SK-N-SH (cell line): ENCODE measurements at regions not wholly inside any gene's neighbourhood (a gene's known extent, or its start where the extent isn't known, plus 50 kb on each side); places are given as distances from the start of the nearest gene placed in this dataset.

Source experiments
- FOXJ3 ChIP-seq: sonication (generic); formaldehyde crosslinking; IDR thresholded peaks from 2 replicates; pipeline ENCODE4 v1.5.1; 2020; ENCODE audit warnings: mild to moderate bottlenecking, missing genetic modification reagents
- NRF1 ChIP-seq: IDR thresholded peaks from 2 replicates; pipeline ENCODE4 v1.6.1; 2012; ENCODE audit warnings: low read depth, mild to moderate bottlenecking, low read length
- POLR2AphosphoS5 ChIP-seq: IDR thresholded peaks from 2 replicates; pipeline ENCODE4 v1.6.1; 2012; ENCODE audit warnings: low read depth, low read length
- RAD21 ChIP-seq: IDR thresholded peaks from 2 replicates; pipeline ENCODE4 v1.6.1; 2012; ENCODE audit warnings: mild to moderate bottlenecking, low read length
- RCOR1 ChIP-seq: fragments of 150-350 bp; IDR thresholded peaks from 2 replicates; pipeline ENCODE4 v1.6.1; 2017; ENCODE audit warnings: antibody characterized with exemption, low read length
- RFX5 ChIP-seq: IDR thresholded peaks from 2 replicates; pipeline ENCODE4 v1.6.1; 2012; ENCODE audit warnings: mild to moderate bottlenecking, improper control_type of control experiment, low read length
- SIN3A ChIP-seq: IDR thresholded peaks from 2 replicates; pipeline ENCODE4 v1.6.1; 2012; ENCODE audit warnings: low read depth, mild to moderate bottlenecking, low read length, moderate library complexity, borderline replicate concordance
- TAF1 ChIP-seq: IDR thresholded peaks from 2 replicates; pipeline ENCODE4 v1.6.1; 2012; ENCODE audit warnings: low read depth, mild to moderate bottlenecking, low read length, moderate library complexity, borderline replicate concordance
- TEAD4 ChIP-seq: IDR thresholded peaks from 2 replicates; pipeline ENCODE4 v1.4.0; 2012; ENCODE audit warnings: mild to moderate bottlenecking, borderline replicate concordance; ENCODE audit not compliant: insufficient read depth
- USF1 ChIP-seq: IDR thresholded peaks from 2 replicates; pipeline ENCODE4 v1.4.0; 2012; ENCODE audit warnings: low read depth, borderline replicate concordance
- YY1 ChIP-seq: IDR thresholded peaks from 2 replicates; pipeline ENCODE4 v1.4.0; 2012; ENCODE audit warnings: low read depth, mild to moderate bottlenecking
- TF ChIP-seq, protein P1 (sequence below): fragments of 200-600 bp; sonication (generic); IDR thresholded peaks from 2 replicates; pipeline ENCODE4 v1.6.1; 2017; ENCODE audit warnings: antibody characterized with exemption, mild to moderate bottlenecking, moderate library complexity

DNA sequence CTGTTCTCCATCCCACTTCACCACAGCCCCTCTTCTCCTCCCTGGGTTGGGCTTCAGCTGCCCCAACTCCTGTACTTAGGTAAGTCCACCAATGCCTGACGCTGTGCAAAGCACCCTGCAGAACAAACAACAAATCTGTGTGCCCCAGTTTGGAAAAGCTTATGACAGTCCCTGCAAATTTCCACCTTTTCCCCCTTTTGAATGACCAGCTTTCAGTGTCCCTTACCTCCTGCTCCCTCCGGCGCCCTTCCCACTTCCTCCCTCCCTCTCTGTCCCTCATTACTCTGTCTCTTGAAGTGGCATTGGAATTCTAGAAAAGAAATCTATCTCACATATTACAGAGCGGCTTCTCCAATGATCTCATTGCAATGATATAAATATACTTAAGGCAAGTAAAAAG is 352.9 kb upstream of the B3GAT1 start:
- TF ChIP-seq, protein P1, sequence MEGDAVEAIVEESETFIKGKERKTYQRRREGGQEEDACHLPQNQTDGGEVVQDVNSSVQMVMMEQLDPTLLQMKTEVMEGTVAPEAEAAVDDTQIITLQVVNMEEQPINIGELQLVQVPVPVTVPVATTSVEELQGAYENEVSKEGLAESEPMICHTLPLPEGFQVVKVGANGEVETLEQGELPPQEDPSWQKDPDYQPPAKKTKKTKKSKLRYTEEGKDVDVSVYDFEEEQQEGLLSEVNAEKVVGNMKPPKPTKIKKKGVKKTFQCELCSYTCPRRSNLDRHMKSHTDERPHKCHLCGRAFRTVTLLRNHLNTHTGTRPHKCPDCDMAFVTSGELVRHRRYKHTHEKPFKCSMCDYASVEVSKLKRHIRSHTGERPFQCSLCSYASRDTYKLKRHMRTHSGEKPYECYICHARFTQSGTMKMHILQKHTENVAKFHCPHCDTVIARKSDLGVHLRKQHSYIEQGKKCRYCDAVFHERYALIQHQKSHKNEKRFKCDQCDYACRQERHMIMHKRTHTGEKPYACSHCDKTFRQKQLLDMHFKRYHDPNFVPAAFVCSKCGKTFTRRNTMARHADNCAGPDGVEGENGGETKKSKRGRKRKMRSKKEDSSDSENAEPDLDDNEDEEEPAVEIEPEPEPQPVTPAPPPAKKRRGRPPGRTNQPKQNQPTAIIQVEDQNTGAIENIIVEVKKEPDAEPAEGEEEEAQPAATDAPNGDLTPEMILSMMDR, result no peak
- TF ChIP-seq YY1, result no peak
- TF ChIP-seq NRF1, result no peak
- no peak for TF ChIP-seq RCOR1
- no peak for TF ChIP-seq FOXJ3 (CRISPR knock-in tag)
- no peak for TF ChIP-seq POLR2AphosphoS5
- TF ChIP-seq USF1, result no peak
- TF ChIP-seq SIN3A, result no peak
- TF ChIP-seq TEAD4, result no peak
- no peak for TF ChIP-seq RAD21
- no peak for TF ChIP-seq RFX5
- TF ChIP-seq TAF1, result no peak
